ENCODE measurements at regions not wholly inside any gene's neighbourhood (a gene's known extent, or its start where the extent isn't known, plus 50 kb on each side); places are given as distances from the start of the nearest gene placed in this dataset.

DNA sequence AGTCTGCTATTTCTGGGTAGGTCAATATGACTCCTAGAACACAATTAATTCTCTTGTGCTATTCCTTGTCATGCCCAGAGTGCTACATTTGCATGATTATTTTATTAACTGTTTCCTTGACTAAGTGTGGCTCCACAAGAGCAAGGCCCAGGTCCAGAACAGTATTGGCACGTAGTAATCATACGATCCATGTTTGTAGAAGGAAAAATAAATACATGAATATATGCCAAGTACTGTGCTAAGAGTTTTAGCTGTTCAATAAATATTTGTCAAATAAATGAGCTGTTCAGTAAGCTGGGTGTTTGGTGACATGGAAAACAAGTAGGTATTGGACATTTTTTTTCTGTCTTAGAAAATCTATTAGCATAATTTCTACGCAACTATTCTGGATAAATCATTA lies 995.9 kb downstream of the MAT2B start:
- TF ChIP-seq POLR2A (IDR thresholded peaks at IDR 0.05; ENCODE audit: low read depth, low read length) (no peak), GATA2 (IDR thresholded peaks at IDR 0.05; ENCODE audit: insufficient read depth, insufficient read length, low read depth, low read length) (no peak), FOS (IDR thresholded peaks at IDR 0.05; ENCODE audit: borderline replicate concordance, insufficient read depth, low read length) (no peak), POLR2AphosphoS5 (IDR thresholded peaks at IDR 0.05; ENCODE audit: insufficient read depth, low read depth, low read length) (no peak), JUN (IDR thresholded peaks at IDR 0.05; ENCODE audit: borderline replicate concordance, insufficient read depth, insufficient read length, low read depth) (no peak)
- TF ChIP-seq, protein P1, sequence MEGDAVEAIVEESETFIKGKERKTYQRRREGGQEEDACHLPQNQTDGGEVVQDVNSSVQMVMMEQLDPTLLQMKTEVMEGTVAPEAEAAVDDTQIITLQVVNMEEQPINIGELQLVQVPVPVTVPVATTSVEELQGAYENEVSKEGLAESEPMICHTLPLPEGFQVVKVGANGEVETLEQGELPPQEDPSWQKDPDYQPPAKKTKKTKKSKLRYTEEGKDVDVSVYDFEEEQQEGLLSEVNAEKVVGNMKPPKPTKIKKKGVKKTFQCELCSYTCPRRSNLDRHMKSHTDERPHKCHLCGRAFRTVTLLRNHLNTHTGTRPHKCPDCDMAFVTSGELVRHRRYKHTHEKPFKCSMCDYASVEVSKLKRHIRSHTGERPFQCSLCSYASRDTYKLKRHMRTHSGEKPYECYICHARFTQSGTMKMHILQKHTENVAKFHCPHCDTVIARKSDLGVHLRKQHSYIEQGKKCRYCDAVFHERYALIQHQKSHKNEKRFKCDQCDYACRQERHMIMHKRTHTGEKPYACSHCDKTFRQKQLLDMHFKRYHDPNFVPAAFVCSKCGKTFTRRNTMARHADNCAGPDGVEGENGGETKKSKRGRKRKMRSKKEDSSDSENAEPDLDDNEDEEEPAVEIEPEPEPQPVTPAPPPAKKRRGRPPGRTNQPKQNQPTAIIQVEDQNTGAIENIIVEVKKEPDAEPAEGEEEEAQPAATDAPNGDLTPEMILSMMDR (IDR thresholded peaks at IDR 0.05; ENCODE audit: extremely low read depth in 1 of 2, insufficient read depth in 1 of 2, low read depth in 1 of 2, low read length in 2 of 2) = no peak
- TF ChIP-seq, protein P2, sequence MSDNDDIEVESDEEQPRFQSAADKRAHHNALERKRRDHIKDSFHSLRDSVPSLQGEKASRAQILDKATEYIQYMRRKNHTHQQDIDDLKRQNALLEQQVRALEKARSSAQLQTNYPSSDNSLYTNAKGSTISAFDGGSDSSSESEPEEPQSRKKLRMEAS (IDR thresholded peaks at IDR 0.05; ENCODE audit: insufficient read depth, insufficient read length) = no peak
- no peaks in the 10 kb centered on the region for H3K36me3 ChIP-seq (ENCODE audit: control insufficient read depth in 2 of 2, extremely low read depth in 1 of 2, insufficient read depth in 2 of 2, low read length in 2 of 2)
- peaks cover 2% of the 10 kb centered on the region for H3K4me1 ChIP-seq (ENCODE audit: control insufficient read depth, extremely low read depth, insufficient read depth, low read length)
- H3K4me2 ChIP-seq (ENCODE audit: insufficient read depth, low read length) = no peak overlapping the region
- BruUV-seq (replicated peaks) = no TSS peak
- DNase-seq (ENCODE audit: low read depth, low spot score) = no peak
- no peak overlapping the region for H3K27ac ChIP-seq (ENCODE audit: insufficient read depth, low read depth, low read length)
- dilution Hi-C loops (cut with MboI; ENCODE audit: extremely low pct_ligation_motif_present, low sequenced_read_pairs) (no loop called here), intact Hi-C loops (cut with micrococcal nuclease) (loop anchor here (5.0 to 10.0 kb wide), 3 partner anchors 79 to 1027 kb away; no protein-coding TSS in a partner anchor)
- no peak overlapping the region for H3K9ac ChIP-seq (replicated peaks; ENCODE audit: extremely low read depth, insufficient read depth, low read length)
- no peaks in the 10 kb centered on the region for H3K27me3 ChIP-seq (ENCODE audit: control insufficient read depth in 2 of 2, insufficient read depth in 2 of 2, low read length in 2 of 2)
- POLR2A ChIA-PET = no interaction called here
- FAIRE-seq = no peak
- H2AFZ ChIP-seq (ENCODE audit: low read depth, low read length) = no peak overlapping the region
- no peaks in the 10 kb centered on the region for H3K9me1 ChIP-seq (replicated peaks; ENCODE audit: control insufficient read depth, extremely low read depth, insufficient read depth, low read length)
- H3K9me3 ChIP-seq (replicated peaks; ENCODE audit: control insufficient read depth, insufficient read depth, low read length) = no peaks in the 10 kb centered on the region
- no peaks in the 10 kb centered on the region for H3K79me2 ChIP-seq (ENCODE audit: control insufficient read depth, insufficient read depth, low read length)
- no peak overlapping the region for H3K4me3 ChIP-seq (replicated peaks in 1 of 3; ENCODE audit: insufficient read depth in 1 of 3, low read depth in 1 of 3, low read length in 3 of 3)
- CTCF ChIA-PET = interaction anchor here (5.8 to 6.9 kb wide), 2 partner anchors 489 to 933 kb away, joined by 95 to 182 read pairs; no protein-coding TSS in a partner anchor
- no peaks in the 10 kb centered on the region for H4K20me1 ChIP-seq (replicated peaks; ENCODE audit: control insufficient read depth, extremely low read depth, insufficient read depth, low read length)

Data from endothelial cell of umbilical vein (primary cell).